SH-SY5Y (cell line): ENCODE measurements at regions not wholly inside any gene's neighbourhood (a gene's known extent, or its start where the extent isn't known, plus 50 kb on each side); places are given as distances from the start of the nearest gene placed in this dataset.

ENCODE experiments used
- GATA2 ChIP-seq: IDR thresholded peaks from 2 replicates; pipeline ENCODE4 v1.6.1; 2011; ENCODE audit warnings: mild to moderate bottlenecking, low read depth, low read length
- GATA3 ChIP-seq: IDR thresholded peaks from 2 replicates; pipeline ENCODE4 v1.6.1; 2011; ENCODE audit warnings: low read depth, mild to moderate bottlenecking, low read length, moderate library complexity

DNA sequence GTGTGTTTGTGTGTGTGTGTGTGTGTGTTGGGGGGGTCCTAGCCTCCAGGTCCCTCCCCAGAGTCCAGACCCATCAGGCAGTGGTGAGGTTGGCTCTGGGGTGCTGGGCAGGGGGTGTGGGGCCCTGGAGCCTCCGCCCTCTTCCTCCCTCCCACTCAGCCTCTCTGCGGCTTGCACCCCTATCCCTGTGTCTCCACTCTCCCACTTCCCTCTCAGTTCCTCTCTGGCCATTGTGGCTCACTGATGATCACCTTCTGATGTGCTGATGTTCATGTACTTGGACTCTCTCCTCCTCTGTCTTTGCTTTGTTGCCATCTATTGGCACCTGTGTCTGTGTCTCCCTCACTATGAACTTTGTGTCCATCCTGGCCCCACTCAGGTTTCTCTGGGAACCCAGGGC is 298.7 kb downstream of the ZEB1 start:
- TF ChIP-seq GATA2 (no peak), GATA3 (no peak)
